A673 (cell line): ENCODE measurements at regions not wholly inside any gene's neighbourhood (a gene's known extent, or its start where the extent isn't known, plus 50 kb on each side); places are given as distances from the start of the nearest gene placed in this dataset.

Source experiments
- EZH2 ChIP-seq: fragments of 200-600 bp; sonication (generic); IDR thresholded peaks from 2 replicates; pipeline ENCODE4 v1.6.1; 2017; ENCODE audit warnings: borderline replicate concordance, low read depth, mild to moderate bottlenecking, mixed read lengths, antibody characterized with exemption, low read length; ENCODE audit not compliant: poor library complexity, severe bottlenecking
- TF ChIP-seq, protein P1 (sequence below): fragments of 300-800, 200-600 bp; sonication (generic); conservative IDR thresholded peaks from 2 replicates; pipeline ENCODE4 v1.5.1; 2017; ENCODE audit warnings: low read depth, mild to moderate bottlenecking, antibody characterized with exemption, low read length, moderate library complexity, mixed read lengths

DNA sequence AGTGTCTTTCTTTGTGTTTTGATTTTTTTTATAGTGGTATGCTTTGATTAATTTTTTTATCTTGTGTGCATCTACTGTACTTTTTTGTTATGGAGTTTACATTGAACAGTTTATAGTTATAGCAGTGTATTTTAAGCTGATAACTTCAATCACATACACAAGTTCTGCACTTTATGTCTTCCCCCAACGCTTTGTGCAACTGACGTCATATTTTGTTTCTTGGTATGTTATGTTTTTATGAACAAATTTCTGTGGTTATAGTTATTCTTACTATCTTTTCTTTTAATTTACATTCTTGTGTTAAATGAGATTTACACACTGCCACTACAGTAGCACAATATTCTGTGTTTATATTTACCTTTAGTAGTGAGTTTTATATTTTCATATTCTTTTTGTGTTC lies 197.1 kb downstream of the SNAPC1 start:
- TF ChIP-seq, protein P1, sequence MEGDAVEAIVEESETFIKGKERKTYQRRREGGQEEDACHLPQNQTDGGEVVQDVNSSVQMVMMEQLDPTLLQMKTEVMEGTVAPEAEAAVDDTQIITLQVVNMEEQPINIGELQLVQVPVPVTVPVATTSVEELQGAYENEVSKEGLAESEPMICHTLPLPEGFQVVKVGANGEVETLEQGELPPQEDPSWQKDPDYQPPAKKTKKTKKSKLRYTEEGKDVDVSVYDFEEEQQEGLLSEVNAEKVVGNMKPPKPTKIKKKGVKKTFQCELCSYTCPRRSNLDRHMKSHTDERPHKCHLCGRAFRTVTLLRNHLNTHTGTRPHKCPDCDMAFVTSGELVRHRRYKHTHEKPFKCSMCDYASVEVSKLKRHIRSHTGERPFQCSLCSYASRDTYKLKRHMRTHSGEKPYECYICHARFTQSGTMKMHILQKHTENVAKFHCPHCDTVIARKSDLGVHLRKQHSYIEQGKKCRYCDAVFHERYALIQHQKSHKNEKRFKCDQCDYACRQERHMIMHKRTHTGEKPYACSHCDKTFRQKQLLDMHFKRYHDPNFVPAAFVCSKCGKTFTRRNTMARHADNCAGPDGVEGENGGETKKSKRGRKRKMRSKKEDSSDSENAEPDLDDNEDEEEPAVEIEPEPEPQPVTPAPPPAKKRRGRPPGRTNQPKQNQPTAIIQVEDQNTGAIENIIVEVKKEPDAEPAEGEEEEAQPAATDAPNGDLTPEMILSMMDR: no peak
- TF ChIP-seq EZH2: no peak
